HG03354 (cell line): ENCODE measurements at regions not wholly inside any gene's neighbourhood (a gene's known extent, or its start where the extent isn't known, plus 50 kb on each side); places are given as distances from the start of the nearest gene placed in this dataset.

ENCODE experiments used
- ATAC-seq: cut with Tn5 transposase; IDR thresholded peaks from one replicate; pipeline ENCODE4 v1.9.1; 2021; ENCODE audit warnings: mild to moderate bottlenecking; ENCODE audit not compliant: unreplicated experiment, poor library complexity, severe bottlenecking

GRCh38 chr6:71114544-71114943, 157.7 kb upstream of the B3GAT2 start:
- ATAC-seq = no peak

- ATAC-seq = no peak
Observed at GRCh38 chr6:71114986-71115385, 158.1 kb upstream of the B3GAT2 start.

GRCh38 chr6:71119560-71119959, 162.7 kb upstream of the B3GAT2 start:
- no peak for ATAC-seq

- no peak for ATAC-seq
Observed at GRCh38 chr6:71123051-71123450, 165.6 kb upstream of the OGFRL1 start.

GRCh38 chr6:71124340-71124739, 164.3 kb upstream of the OGFRL1 start:
- no peak for ATAC-seq

- ATAC-seq = no peak
Observed at GRCh38 chr6:71125216-71125615, 163.4 kb upstream of the OGFRL1 start.

GRCh38 chr6:71126506-71126905, 162.1 kb upstream of the OGFRL1 start:
- ATAC-seq = no peak

- no peak for ATAC-seq
Observed at GRCh38 chr6:71127374-71127773, 161.2 kb upstream of the OGFRL1 start.

- ATAC-seq = no peak
Observed at GRCh38 chr6:71130277-71130676, 158.3 kb upstream of the OGFRL1 start.

- ATAC-seq = no peak
Observed at GRCh38 chr6:71134929-71135642, 153.5 kb upstream of the OGFRL1 start.

GRCh38 chr6:71137973-71138372, 150.6 kb upstream of the OGFRL1 start:
- ATAC-seq = no peak

GRCh38 chr6:71138376-71138775, 150.2 kb upstream of the OGFRL1 start:
- ATAC-seq = no peak

- no peak for ATAC-seq
Observed at GRCh38 chr6:71139249-71139648, 149.4 kb upstream of the OGFRL1 start.

GRCh38 chr6:71153755-71154325, 134.8 kb upstream of the OGFRL1 start:
- no peak for ATAC-seq

- no peak for ATAC-seq
Observed at GRCh38 chr6:71157345-71157744, 131.3 kb upstream of the OGFRL1 start.

GRCh38 chr6:71164890-71165289, 123.7 kb upstream of the OGFRL1 start:
- no peak for ATAC-seq

- ATAC-seq = no peak
Observed at GRCh38 chr6:71168233-71168765, 120.3 kb upstream of the OGFRL1 start.

- ATAC-seq = no peak
Observed at GRCh38 chr6:71171497-71172070, 117.0 kb upstream of the OGFRL1 start.

- ATAC-seq = no peak
Observed at GRCh38 chr6:71179249-71179885, 109.2 kb upstream of the OGFRL1 start.

GRCh38 chr6:71181565-71181964, 107.0 kb upstream of the OGFRL1 start:
- no peak for ATAC-seq

- no peak for ATAC-seq
Observed at GRCh38 chr6:71187141-71187540, 101.5 kb upstream of the OGFRL1 start.
